ENCODE measurements at regions not wholly inside any gene's neighbourhood (a gene's known extent, or its start where the extent isn't known, plus 50 kb on each side); places are given as distances from the start of the nearest gene placed in this dataset.

- no peak for TF ChIP-seq POLR2A (IDR thresholded peaks at IDR 0.05; ENCODE audit: low read length)
- TF ChIP-seq GATA1 (IDR thresholded peaks at IDR 0.05; ENCODE audit: low read depth, low read length): no peak
These were observed 78.5 kb upstream of the TAB3 start for GRCh38 chrX:30967516-30967915.

Measured in erythroblast (primary cell).